D341Med (cell line): ENCODE measurements at regions not wholly inside any gene's neighbourhood (a gene's known extent, or its start where the extent isn't known, plus 50 kb on each side); places are given as distances from the start of the nearest gene placed in this dataset.

Experiments
- DNase-seq: peaks from one replicate; pipeline ENCODE4 v3.0.0; 2012; ENCODE audit warnings: low spot score

- DNase-seq = no peak
Measured at GRCh38 chr3:36269274-36269673, 111.0 kb upstream of the STAC start.

GRCh38 chr3:36282766-36283165 lies 97.5 kb upstream of the STAC start:
- DNase-seq = no peak

- DNase-seq = no peak
Measured at GRCh38 chr3:36295296-36295695, 85.0 kb upstream of the STAC start.

GRCh38 chr3:36297195-36297594 lies 83.1 kb upstream of the STAC start:
- no peak for DNase-seq

GRCh38 chr3:36298188-36298587 lies 82.1 kb upstream of the STAC start:
- no peak for DNase-seq

- DNase-seq = no peak
Measured at GRCh38 chr3:36302158-36302509, 78.2 kb upstream of the STAC start.

- DNase-seq = no peak
Measured at GRCh38 chr3:36302626-36303025, 77.7 kb upstream of the STAC start.

- no peak for DNase-seq
Measured at GRCh38 chr3:36303286-36303685, 77.0 kb upstream of the STAC start.

GRCh38 chr3:36305929-36306520 lies 74.3 kb upstream of the STAC start:
- DNase-seq = no peak

- DNase-seq = no peak
Measured at GRCh38 chr3:36309092-36309491, 71.2 kb upstream of the STAC start.

- DNase-seq = no peak
Measured at GRCh38 chr3:36312351-36312750, 68.0 kb upstream of the STAC start.

GRCh38 chr3:36317915-36318314 lies 62.4 kb upstream of the STAC start:
- no peak for DNase-seq

GRCh38 chr3:36318621-36319200 lies 61.6 kb upstream of the STAC start:
- DNase-seq = no peak

GRCh38 chr3:36319680-36320079 lies 60.6 kb upstream of the STAC start:
- no peak for DNase-seq
